GM19328 (cell line): ENCODE measurements at regions not wholly inside any gene's neighbourhood (a gene's known extent, or its start where the extent isn't known, plus 50 kb on each side); places are given as distances from the start of the nearest gene placed in this dataset.

ENCODE experiments used
- ATAC-seq: cut with Tn5 transposase; IDR thresholded peaks from one replicate; pipeline ENCODE4 v1.9.1; 2021; ENCODE audit warnings: mild to moderate bottlenecking, moderate library complexity; ENCODE audit not compliant: unreplicated experiment

- ATAC-seq = no peak
Measured at GRCh38 chr18:78296166-78296565, 683.5 kb upstream of the SALL3 start.

- no peak for ATAC-seq
Measured at GRCh38 chr18:78297048-78297447, 682.6 kb upstream of the SALL3 start.

- no peak for ATAC-seq
Measured at GRCh38 chr18:78303519-78304191, 676.0 kb upstream of the SALL3 start.

GRCh38 chr18:78304192-78305164 is 675.1 kb upstream of the SALL3 start:
- no peak for ATAC-seq

GRCh38 chr18:78305789-78306188 is 673.8 kb upstream of the SALL3 start:
- ATAC-seq = no peak

GRCh38 chr18:78309307-78309706 is 670.3 kb upstream of the SALL3 start:
- ATAC-seq = no peak

- no peak for ATAC-seq
Measured at GRCh38 chr18:78309924-78310323, 669.7 kb upstream of the SALL3 start.

- ATAC-seq = no peak
Measured at GRCh38 chr18:78319264-78319663, 660.4 kb upstream of the SALL3 start.

- no peak for ATAC-seq
Measured at GRCh38 chr18:78319961-78320360, 659.7 kb upstream of the SALL3 start.

GRCh38 chr18:78321402-78321801 is 658.2 kb upstream of the SALL3 start:
- ATAC-seq = no peak

- no peak for ATAC-seq
Measured at GRCh38 chr18:78323453-78324197, 656.0 kb upstream of the SALL3 start.

- ATAC-seq = no peak
Measured at GRCh38 chr18:78327643-78328042, 652.0 kb upstream of the SALL3 start.

GRCh38 chr18:78330766-78331165 is 648.9 kb upstream of the SALL3 start:
- no peak for ATAC-seq

GRCh38 chr18:78352910-78353309 is 626.7 kb upstream of the SALL3 start:
- ATAC-seq = no peak

- ATAC-seq = no peak
Measured at GRCh38 chr18:78362198-78362597, 617.4 kb upstream of the SALL3 start.

GRCh38 chr18:78363556-78364387 is 615.8 kb upstream of the SALL3 start:
- no peak for ATAC-seq

- ATAC-seq = no peak
Measured at GRCh38 chr18:78364388-78364960, 615.1 kb upstream of the SALL3 start.

GRCh38 chr18:78367996-78368395 is 611.6 kb upstream of the SALL3 start:
- no peak for ATAC-seq

GRCh38 chr18:78368726-78369125 is 610.9 kb upstream of the SALL3 start:
- ATAC-seq = no peak

GRCh38 chr18:78376046-78376445 is 603.6 kb upstream of the SALL3 start:
- ATAC-seq = no peak
